C1 segment of cervical spinal cord (tissue), 14 donors: ENCODE measurements at regions not wholly inside any gene's neighbourhood (a gene's known extent, or its start where the extent isn't known, plus 50 kb on each side); places are given as distances from the start of the nearest gene placed in this dataset.

Experiments
- DNase-seq, 14 donors: peaks; one replicate each; lab custom pipeline; 2025; lab: John Stamatoyannopoulos, UW

DNA sequence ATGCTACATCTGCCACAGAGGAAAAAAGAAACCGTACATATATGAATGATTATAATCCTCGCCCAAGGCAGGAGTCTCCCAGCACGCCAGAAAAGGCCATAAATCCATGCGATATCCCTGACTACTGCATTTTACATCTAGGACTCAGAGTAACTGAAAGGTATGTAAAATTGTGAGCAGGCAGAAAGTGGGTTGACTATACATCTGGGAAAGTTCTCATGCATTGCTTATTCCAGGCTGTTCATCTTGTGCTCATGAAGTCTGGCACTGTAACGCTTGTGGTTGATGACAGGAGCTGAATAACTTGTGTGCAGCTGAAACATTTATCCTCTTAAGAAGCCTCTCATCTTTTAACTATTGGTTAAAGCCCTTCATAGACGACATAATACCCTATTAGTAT lies 193.4 kb upstream of the STEAP4 start:
- DNase-seq, result no peak

DNA sequence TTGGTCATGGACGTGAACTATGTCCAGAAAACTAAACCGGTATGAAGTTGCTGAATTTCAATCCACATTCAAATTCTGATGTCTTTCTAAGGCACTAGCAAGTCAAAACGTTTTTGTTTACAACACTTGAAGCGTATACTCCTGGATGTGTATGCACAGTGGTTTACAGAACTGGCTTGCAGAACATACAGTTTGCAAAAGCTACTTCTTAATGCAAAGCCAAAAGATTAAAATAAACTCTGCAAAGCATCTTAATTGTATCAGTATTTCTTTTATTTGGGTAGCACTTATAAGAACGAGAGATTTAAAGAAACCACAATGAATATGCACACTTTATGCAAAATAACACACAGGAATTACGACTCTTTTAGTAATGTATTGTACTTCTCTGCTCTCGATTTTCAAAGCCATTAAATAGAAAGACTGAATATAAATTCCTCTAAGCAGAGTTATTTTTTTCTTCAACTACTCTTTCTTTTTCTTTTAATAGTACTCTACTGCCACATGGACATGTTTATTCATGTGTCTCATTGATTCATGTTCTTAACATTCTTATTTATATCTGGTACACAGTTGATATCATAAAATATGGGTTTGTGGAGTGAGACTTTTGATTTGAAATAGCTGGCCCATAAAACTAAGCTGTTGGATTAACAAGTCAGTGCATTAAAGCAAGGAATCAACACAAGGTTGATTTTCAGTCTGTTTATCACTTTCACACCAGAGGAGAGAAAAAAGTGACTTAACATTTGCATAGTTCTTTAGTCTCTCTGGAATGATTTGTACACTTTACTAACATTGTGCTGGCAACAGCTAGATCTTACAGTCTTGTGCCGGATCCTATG lies 189.4 kb upstream of the STEAP4 start:
- no peak for DNase-seq

DNA sequence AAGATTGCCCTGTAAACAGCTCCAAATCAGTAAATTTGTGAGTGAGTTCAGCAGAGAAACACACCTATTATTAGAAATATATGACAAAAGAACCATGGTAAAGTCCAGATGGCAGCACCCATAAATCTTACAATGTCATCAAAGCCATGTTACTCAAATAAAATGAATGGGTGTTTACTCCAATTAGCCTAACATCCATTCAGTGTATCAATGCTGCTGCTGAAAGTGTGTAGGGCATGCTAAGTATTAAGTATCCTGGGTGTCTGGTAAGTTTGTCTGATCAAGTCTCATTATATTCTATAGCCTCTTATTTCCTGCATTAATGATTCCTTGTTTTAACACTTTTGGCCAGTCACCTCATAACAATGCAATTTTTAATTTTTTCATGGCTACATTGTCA lies 185.5 kb upstream of the STEAP4 start:
- DNase-seq, result no peak

DNA sequence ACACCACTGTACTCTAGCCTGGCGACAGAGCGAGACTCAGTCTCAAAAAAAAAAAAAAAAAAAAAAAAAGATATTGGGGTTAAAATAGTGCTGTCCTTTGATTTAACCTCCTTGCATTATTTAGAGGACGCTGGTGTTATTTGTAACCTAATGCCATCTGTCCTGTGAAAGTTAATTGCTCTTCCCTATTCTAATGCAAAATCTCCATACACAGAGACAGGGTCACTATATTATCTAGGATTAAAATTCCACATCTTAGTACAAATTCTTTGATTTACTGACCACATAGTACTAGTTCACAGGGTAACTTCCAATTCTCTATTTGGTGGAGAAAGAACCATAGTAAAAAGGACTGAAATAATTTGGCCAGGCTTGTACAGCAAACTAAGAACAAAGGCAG lies 184.2 kb upstream of the STEAP4 start:
- no peak for DNase-seq

DNA sequence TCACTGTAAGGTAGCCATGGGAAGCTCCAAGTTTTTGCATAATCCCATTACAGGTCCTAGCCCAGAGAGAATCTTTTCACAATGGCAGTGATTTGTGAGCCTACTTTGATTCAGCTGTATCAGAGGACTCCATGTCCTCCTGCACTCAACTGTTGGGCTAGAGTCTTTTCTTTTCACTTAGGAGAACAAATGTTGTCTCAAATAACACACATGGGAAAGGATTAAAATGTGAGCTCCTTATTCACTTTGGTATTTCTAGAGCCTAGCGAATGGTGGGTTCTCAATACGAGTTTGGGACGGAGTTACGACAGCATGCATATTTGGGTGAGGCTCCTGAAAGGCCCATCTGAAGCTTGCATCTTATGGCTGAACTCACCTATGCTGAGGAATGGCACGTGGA lies 183.5 kb upstream of the STEAP4 start:
- DNase-seq, result no peak

DNA sequence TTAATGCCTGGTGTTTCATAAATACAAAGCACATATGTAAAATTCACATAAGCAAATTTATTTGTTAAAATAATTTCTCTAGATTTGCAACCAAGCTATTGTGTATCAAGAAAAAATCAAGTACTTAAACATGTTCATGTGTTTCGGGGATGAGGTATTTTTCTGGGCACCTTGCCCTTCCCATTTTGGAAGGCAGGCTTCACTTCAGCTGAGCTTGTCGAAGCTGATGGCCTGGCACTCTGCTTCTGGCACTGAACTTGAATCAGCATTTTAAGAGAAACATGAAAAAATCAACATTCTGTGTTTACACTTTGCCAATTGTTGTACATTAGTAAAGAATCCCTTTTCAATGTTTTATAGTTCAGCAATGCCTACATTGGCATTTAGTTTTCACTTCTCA lies 179.1 kb upstream of the STEAP4 start:
- DNase-seq, result no peak

DNA sequence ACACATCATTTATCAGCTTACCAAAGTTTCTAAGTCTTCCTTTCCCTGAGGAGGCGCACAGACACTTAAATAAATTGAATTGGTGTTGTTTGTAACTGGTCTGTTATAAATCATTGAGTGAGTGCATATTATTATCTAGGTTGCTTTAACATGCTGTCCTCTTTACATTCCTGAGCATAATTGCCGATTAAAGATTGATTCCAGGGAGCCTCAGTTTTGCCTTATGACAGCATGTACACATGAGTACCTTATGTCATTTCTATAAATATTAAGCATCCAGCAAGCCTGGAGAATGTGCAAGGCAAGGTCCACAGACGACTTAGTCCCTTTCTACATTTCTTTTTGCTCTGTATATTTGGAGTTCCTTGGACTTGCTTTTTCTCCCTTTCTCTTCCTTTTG lies 177.9 kb upstream of the STEAP4 start:
- no peak for DNase-seq

DNA sequence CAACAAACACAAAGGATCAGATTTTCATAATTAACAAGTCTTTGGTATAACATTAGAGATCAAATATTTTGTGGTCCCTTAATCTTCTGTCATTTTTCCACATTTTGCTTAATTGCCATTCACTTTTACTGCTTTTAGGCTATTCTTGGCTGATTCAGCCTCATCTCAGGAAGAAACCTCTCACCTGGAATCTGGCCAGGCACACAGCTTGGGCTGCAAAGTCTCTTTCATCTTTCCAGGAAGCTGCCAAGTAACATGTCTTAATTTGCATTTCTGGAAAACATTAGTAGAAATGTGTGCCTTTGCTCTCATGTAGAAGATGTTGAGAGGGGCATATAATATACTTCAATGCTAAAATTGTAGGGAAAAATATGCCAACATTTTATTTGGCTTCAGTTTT lies 174.2 kb upstream of the STEAP4 start:
- peak in 10 of 14 donors; percentile 1 to 78 (median 20) for DNase-seq

DNA sequence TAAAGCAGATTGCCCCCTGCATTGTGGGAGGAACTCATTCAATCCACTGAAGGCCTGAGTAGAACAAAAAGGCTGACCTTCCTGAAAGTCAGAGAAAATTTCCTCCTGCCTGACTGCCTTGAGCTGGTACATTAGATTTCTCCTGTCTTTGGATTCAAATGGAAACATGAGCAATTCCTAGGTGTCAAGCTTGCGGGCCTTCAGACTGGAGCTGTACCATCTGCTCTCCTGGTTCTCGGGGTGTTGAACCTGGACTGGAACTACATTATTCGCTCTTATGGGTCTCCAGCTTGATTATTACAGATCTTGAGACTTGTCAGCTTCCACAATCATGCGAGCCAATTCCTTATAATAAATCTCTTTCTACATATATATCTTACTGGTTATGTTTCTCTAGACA lies 173.6 kb upstream of the STEAP4 start:
- DNase-seq, result peak in 1 of 14 donors; percentile 73

DNA sequence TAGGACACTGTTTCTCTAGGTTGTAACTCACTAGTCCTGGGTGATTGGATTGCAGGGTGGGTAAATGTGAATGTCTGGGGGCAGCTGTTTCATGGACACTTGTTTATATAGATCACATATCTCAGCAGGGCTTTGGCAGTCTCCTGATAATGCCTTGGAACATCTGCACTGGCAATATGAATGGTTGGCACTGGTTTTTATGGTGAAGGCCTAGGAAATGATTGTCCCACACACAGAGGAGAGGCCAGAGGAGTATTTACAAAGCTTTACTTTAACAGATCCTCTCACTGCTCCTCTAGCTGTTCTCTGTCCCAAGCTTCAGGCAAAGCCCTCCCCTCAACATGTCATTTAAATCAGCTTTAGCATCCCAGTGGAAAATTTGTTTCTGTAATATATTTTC lies 171.3 kb upstream of the STEAP4 start:
- no peak for DNase-seq

DNA sequence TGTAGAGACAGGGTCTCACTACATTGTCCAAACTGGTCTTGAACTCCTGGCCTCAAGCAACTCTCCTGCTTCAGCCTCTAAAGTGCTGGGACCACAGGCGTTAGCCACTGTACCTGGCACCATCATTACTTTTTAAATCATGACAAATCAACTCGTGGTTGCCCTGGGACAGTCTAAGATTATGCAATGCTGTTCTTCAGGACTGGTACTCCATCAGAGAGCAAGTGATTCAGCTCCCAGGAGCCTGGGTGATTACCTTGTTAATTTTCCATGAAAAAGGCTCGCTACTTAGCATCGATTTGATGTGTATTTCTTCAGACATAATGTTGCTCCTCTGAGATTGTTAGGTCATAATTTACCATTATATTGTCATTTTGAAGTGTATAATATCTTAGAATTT lies 158.9 kb upstream of the STEAP4 start:
- no peak for DNase-seq

DNA sequence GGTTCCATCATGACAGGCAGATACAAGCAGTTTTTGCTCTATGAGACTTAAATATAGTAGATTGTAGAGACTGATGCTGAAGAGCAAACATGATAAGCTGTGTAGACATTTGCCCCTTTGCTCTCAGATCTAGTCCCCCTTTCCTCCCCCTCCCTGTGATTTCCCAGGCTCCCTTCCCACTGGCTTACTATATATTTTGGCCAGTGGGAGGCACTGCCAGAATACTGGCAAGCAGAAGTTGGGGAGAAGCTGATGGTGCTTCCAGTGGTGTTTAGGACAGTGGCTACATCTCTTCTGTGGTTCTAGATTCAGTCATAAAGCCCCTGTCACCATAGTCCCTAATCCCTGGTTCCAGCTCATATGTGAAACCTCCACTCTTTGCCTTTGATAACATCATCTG lies 156.1 kb upstream of the STEAP4 start:
- DNase-seq, result no peak

DNA sequence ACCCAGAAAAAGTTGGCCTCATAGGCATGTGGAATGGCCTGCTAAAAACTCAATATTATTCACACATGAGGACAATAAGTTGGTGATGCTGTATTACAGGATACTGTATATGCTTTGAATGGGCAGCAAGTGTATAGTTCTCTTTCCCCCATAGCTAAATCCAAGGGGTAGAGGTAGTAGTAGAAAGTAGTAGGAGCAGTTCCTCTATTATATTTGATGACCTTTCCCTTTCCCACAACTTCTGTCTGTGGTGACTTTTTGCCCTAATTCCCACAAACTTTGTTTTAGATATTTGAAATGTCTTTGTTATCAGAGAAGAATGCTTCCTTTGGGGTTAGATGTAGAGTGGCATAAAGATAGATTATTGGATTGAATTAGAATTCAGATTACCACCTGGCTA lies 154.0 kb upstream of the STEAP4 start:
- DNase-seq, result no peak

DNA sequence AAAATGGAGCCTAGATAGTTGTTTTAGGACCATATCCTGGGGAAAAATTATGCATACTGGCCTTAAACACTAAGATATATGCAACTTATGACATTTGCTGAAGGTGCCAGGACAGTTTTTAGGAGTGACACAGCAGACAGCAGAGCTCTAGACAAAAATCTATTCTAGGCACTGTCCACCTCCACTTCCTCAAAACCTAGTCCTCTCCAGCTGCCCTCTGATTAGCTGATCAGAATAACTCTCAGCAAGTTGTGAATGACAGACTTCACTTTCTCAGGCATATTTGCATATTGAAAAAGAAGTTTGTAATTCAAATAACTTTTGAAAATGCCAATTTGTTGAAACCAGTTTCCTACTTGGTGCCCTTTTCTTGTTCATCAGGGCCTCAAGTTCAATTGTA lies 152.3 kb upstream of the STEAP4 start:
- no peak for DNase-seq

DNA sequence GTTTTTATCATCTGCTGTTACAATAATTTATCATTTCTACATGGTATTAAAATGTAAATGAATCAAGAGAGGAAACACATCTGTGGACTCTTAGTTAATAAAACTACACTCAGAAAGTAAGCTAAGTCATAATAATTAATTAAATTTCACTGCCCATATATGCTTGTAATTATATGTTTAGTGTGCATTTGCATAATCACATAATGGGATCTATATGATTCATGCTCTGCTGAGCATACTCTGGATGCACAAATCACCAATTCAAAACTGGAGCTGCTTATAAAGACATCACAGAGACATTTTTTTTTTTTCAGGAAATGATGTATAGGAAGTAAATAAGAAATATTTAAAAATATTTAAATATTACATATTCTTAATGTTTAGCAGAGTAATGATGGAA lies 151.6 kb upstream of the STEAP4 start:
- no peak for DNase-seq

DNA sequence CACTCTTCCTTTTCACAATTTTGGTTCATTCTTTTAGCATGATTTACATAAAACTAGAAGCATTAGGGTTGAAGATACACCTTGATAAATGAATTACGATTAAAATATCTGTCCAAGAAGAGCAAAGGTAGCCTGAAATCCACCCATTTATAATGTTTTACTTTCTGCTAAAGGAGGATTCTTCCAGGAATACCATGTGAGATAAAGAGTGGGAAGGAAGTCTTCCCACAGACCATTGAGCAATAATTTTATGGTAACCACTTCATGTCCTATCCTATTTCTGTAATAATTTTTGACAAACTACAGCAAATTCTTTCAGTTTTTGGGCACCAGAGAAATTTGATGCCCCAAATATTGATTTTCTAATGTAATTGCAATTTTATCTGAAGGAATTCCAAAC lies 150.6 kb upstream of the STEAP4 start:
- no peak for DNase-seq

DNA sequence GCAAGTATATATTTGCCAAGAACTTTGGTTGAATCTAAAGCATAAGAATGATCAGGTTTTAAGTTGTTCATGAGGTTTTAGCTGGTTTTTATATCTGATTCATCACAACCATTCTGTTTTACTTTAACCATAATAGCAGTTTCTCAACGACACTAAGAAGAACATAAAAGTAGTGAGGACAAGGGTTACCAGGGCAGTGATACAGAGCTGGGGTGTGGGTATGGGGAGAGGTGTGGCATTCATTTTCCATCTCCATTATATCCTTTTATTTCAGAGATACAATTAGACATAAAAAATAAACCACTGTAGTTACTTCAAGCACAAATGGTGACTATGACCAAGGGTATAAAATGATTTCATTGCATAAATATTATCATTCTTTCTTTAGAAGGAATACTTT lies 149.8 kb upstream of the STEAP4 start:
- DNase-seq, result no peak

DNA sequence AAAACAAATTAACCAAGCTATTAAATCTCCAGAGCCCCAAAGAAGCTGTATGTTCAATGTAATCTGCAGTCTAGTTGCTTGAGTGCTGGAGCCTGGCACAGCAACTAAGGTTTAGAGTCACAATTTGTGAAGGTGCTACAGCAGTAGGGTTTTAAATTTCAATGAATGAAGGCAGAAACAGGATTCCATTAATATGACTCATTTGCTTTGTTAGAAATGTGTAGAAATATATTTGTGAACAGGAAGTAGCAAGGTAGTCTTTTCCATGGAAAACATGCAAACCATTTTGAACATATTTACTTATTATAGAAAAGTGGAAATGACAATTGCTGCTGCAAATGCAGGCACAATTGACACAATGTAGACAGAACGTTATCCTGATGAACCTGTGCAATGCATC lies 149.0 kb upstream of the STEAP4 start:
- DNase-seq, result no peak

DNA sequence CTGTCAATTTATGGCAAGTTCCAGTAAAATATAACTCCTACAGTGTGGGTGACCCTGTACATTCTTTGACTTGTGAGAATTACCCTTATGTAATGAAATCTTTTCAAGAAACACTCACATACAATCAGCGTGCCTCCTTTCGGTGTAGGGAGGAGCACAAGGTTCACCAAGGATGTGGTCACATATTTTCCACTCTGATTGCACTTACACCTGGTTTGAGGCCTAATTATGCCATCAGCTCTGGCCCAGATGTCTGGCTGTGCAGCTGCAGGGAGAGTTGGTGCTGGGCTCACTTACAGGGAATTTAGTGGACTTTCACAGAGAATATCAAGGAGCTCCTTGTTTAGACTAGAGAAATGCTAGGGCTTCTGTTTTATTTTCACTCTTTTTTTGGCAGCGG lies 146.0 kb upstream of the STEAP4 start:
- DNase-seq, result no peak

DNA sequence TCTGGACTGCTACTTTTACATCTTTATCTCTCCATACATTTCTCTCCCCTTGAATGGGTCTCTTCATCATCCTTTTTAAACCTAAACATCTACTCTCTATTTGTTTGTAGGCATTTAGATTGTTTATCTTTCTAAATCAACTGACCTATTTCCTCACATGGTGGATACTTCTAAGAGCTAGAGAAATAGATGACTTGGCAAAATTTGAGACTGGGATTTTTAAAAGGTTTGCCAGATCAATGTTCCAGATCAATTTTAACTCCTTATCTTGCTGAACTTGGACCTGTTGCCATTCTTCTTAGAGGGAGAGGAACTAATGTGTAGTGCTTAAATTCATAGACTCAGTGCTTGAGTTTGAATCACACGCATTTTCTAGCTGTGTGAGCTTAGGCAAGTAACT lies 144.2 kb upstream of the STEAP4 start:
- DNase-seq, result no peak

DNA sequence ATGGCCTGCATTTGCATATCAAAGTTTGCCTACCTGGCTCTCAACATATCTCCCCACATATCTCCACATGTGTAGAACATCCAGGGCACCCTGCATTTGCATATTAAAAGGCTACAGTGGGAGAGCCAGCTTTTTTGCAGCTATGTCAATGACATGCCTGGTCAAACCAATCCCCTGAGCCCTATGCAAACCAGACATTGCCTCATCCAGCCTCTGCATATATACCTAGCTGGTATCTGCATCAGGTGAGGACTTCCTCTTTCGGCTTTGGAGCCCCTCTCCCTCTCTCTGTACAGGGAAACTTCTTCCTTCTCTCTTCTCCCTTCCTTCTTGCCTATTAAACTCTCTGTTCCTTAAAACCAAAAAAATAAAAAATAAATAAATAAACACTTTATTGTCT lies 142.7 kb upstream of the STEAP4 start:
- no peak for DNase-seq

DNA sequence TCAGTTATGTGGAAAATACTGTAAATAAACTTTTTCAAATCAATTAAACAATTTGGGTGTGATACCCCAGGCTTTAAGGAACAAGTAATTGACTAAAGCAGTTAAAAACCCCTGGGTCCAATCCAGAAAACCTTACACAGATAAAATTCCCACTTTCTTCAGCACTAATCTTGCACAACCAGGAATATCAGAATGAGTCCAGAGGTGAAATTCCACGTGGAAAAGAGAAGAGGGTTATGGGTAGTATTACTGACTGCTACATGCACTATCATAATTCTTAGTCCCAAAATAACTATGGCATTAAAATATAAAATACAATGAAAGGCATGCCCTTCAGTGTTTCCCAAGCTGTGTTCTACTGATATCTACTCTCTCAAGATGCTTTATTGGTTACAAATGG lies 135.7 kb upstream of the STEAP4 start:
- no peak for DNase-seq

DNA sequence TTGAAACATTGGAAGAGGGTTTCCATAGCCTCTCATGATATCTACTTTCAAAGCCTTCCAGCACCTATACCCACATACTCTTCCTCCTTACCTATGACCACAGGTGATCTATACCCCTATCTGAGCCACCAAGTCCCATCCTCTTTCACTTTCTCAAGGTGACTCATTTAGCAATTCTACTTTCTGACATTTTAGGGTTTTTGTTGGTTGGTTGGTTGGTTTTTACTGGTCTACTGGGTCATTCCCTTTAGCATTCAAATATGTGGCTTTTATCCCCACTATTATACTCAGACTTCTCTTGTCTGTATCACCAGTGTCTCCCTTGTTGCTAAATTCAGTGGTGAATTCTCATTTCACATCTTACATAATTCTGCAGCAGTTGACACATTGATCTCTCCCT lies 130.4 kb upstream of the STEAP4 start:
- no peak for DNase-seq

DNA sequence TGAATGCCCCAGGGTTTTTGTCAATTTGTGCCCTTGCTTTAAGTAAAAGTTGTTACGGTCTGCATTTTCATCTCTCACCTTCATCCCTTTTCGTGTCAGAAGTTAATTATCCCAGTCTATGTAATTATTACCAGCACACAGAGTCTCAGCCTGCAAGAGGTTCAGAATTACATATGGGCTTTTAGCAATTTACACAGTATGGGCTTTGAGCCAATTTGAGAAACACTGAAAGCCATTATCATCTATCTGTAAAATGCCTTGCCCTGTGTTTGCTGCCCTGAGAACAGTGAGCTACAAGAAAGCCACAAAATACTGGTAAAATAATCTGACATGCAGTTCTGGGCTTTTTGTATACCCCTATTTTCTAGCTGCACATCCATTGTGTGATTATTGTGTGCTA lies 125.6 kb upstream of the STEAP4 start:
- no peak for DNase-seq
